Neural cell (in vitro differentiated cells): ENCODE measurements at regions not wholly inside any gene's neighbourhood (a gene's known extent, or its start where the extent isn't known, plus 50 kb on each side); places are given as distances from the start of the nearest gene placed in this dataset.
"Not testable (repeated sequence)": the region's sequence is repeated elsewhere in the genome, so short reads cannot be mapped to it uniquely, and the experiment has no call there.

Experiments used
- H2AFZ ChIP-seq: fragments of 200-600, 300-800 bp; sonication (generic), shearing (Covaris generic); 2 replicates; pipeline ENCODE4 v1.6.0; 2014; ENCODE audit warnings: low read depth, mild to moderate bottlenecking, antibody characterized with exemption, low read length, moderate library complexity
- H3F3A ChIP-seq: fragments of 200-600 bp; shearing (Covaris generic); 2 replicates; pipeline ENCODE4 v1.6.1; 2016; ENCODE audit warnings: mild to moderate bottlenecking, moderate library complexity, mixed read lengths, antibody characterized with exemption, low read length; ENCODE audit not compliant: insufficient read depth, poor library complexity, severe bottlenecking
- H3K27ac ChIP-seq: fragments of 200-600, 300-800 bp; sonication (generic), shearing (Covaris generic); 2 replicates; pipeline ENCODE4 v1.5.1; 2014; ENCODE audit warnings: mild to moderate bottlenecking, low read length, moderate library complexity
- H3K27me3 ChIP-seq: fragments of 300-800, 200-600 bp; sonication (generic), shearing (Covaris generic); 2 replicates; pipeline ENCODE4 v1.6.0; 2014; ENCODE audit warnings: mild to moderate bottlenecking, low read depth, low read length, moderate library complexity; ENCODE audit not compliant: insufficient read depth
- H3K36me3 ChIP-seq: fragments of 300-800, 200-600 bp; sonication (generic), shearing (Covaris generic); 2 replicates; pipeline ENCODE4 v1.5.1; 2014; ENCODE audit warnings: mild to moderate bottlenecking, antibody characterized with exemption, low read length, moderate library complexity; ENCODE audit not compliant: insufficient read depth
- H3K4me2 ChIP-seq: fragments of 300-800, 200-600 bp; sonication (generic), shearing (Covaris generic); 2 replicates; pipeline ENCODE4 v1.6.0; 2014; ENCODE audit warnings: mild to moderate bottlenecking, low read length
- H3K4me3 ChIP-seq: fragments of 300-800, 200-600 bp; sonication (generic), shearing (Covaris generic); 2 replicates; pipeline ENCODE4 v1.5.1; 2014; ENCODE audit warnings: mild to moderate bottlenecking, low read length, moderate library complexity
- H3K79me2 ChIP-seq: fragments of 200-600 bp; shearing (Covaris generic); replicated peaks from 2 replicates; pipeline ENCODE4 v1.6.0; 2014; ENCODE audit warnings: mild to moderate bottlenecking, low read length, moderate library complexity; ENCODE audit not compliant: insufficient read depth
- H3K9ac ChIP-seq: fragments of 300-800, 200-600 bp; sonication (generic), shearing (Covaris generic); 2 replicates; pipeline ENCODE4 v1.6.1; 2016; ENCODE audit warnings: mild to moderate bottlenecking, low read length, mixed read lengths
- H3K9me2 ChIP-seq: fragments of 200-600 bp; shearing (Covaris generic); 2 replicates; pipeline ENCODE4 v1.6.1; 2016; ENCODE audit warnings: mild to moderate bottlenecking, low read length, mixed read lengths; ENCODE audit not compliant: insufficient read depth
- H3K9me3 ChIP-seq: fragments of 200-600, 300-800 bp; sonication (generic), shearing (Covaris generic); 2 replicates; pipeline ENCODE4 v1.6.1; 2016; ENCODE audit warnings: mild to moderate bottlenecking, mixed run types, low read length, moderate library complexity, mixed read lengths
- H4K20me1 ChIP-seq: fragments of 200-600 bp; shearing (Covaris generic); 2 replicates; pipeline ENCODE4 v1.6.1; 2016; ENCODE audit warnings: mild to moderate bottlenecking, mixed run types; ENCODE audit not compliant: insufficient read depth
- EP300 ChIP-seq: fragments of 450-650 bp; conservative IDR thresholded peaks from 2 replicates; pipeline ENCODE4 v1.6.1; 2014; ENCODE audit warnings: antibody characterized with exemption, mild to moderate bottlenecking, moderate library complexity; ENCODE audit not compliant: poor library complexity, severe bottlenecking
- EZH2 ChIP-seq: fragments of 200-600, 300-800 bp; shearing (Covaris generic), sonication (generic); IDR thresholded peaks from 2 replicates; pipeline ENCODE4 v1.6.1; 2014; ENCODE audit warnings: antibody characterized with exemption, low read length, borderline replicate concordance, mild to moderate bottlenecking; ENCODE audit not compliant: insufficient read depth, poor library complexity, severe bottlenecking
- MXI1 ChIP-seq: fragments of 450-650 bp; conservative IDR thresholded peaks from 2 replicates; pipeline ENCODE4 v1.6.1; 2014; ENCODE audit warnings: antibody characterized with exemption, mild to moderate bottlenecking; ENCODE audit not compliant: poor library complexity, severe bottlenecking
- POLR2AphosphoS5 ChIP-seq: IDR thresholded peaks from 2 replicates; pipeline ENCODE4 v1.6.1; 2012
- RAD21 ChIP-seq: fragments of 450-650 bp; conservative IDR thresholded peaks from 2 replicates; pipeline ENCODE4 v1.6.1; 2014; ENCODE audit warnings: antibody characterized with exemption, mild to moderate bottlenecking, moderate library complexity
- SMC3 ChIP-seq: fragments of 450-650 bp; conservative IDR thresholded peaks from 2 replicates; pipeline ENCODE4 v1.6.1; 2014; ENCODE audit warnings: antibody characterized with exemption, mild to moderate bottlenecking, moderate library complexity; ENCODE audit not compliant: poor library complexity
- TAF1 ChIP-seq: IDR thresholded peaks from 2 replicates; pipeline ENCODE4 v1.6.1; 2012; ENCODE audit warnings: low read depth
- TF ChIP-seq, protein P1 (sequence below): IDR thresholded peaks from 2 replicates; pipeline ENCODE4 v1.6.1; 2012; ENCODE audit warnings: borderline replicate concordance
- TF ChIP-seq, protein P2 (sequence below): fragments of 450-650 bp; IDR thresholded peaks from 2 replicates; pipeline ENCODE4 v1.5.1; 2014; ENCODE audit warnings: antibody characterized with exemption, mild to moderate bottlenecking, moderate library complexity; ENCODE audit not compliant: poor library complexity, severe bottlenecking

GRCh38 chr4:67325791-67326190 lies 219.5 kb downstream of the CENPC start:
- H3K79me2 ChIP-seq, result no peaks in the 10 kb centered on the region

GRCh38 chr4:67320645-67321044 lies 224.7 kb downstream of the CENPC start:
- no peak overlapping the region for H2AFZ ChIP-seq
- no peak overlapping the region for H3K9ac ChIP-seq
- no peaks in the 10 kb centered on the region for H3K36me3 ChIP-seq
- TF ChIP-seq EZH2, result no peak
- TF ChIP-seq, protein P1, sequence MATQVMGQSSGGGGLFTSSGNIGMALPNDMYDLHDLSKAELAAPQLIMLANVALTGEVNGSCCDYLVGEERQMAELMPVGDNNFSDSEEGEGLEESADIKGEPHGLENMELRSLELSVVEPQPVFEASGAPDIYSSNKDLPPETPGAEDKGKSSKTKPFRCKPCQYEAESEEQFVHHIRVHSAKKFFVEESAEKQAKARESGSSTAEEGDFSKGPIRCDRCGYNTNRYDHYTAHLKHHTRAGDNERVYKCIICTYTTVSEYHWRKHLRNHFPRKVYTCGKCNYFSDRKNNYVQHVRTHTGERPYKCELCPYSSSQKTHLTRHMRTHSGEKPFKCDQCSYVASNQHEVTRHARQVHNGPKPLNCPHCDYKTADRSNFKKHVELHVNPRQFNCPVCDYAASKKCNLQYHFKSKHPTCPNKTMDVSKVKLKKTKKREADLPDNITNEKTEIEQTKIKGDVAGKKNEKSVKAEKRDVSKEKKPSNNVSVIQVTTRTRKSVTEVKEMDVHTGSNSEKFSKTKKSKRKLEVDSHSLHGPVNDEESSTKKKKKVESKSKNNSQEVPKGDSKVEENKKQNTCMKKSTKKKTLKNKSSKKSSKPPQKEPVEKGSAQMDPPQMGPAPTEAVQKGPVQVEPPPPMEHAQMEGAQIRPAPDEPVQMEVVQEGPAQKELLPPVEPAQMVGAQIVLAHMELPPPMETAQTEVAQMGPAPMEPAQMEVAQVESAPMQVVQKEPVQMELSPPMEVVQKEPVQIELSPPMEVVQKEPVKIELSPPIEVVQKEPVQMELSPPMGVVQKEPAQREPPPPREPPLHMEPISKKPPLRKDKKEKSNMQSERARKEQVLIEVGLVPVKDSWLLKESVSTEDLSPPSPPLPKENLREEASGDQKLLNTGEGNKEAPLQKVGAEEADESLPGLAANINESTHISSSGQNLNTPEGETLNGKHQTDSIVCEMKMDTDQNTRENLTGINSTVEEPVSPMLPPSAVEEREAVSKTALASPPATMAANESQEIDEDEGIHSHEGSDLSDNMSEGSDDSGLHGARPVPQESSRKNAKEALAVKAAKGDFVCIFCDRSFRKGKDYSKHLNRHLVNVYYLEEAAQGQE, result no peak
- no peak for TF ChIP-seq RAD21
- TF ChIP-seq SMC3, result no peak
- H3K27me3 ChIP-seq, result no peaks in the 10 kb centered on the region
- no peak overlapping the region for H3K4me2 ChIP-seq
- no peaks in the 10 kb centered on the region for H3K79me2 ChIP-seq
- no peak overlapping the region for H3K27ac ChIP-seq
- H3F3A ChIP-seq, result no peaks in the 10 kb centered on the region
- no peaks in the 10 kb centered on the region for H4K20me1 ChIP-seq
- no peaks in the 10 kb centered on the region for H3K9me2 ChIP-seq
- H3K4me3 ChIP-seq, result no peak overlapping the region
- H3K9me3 ChIP-seq, result no peaks in the 10 kb centered on the region

More at GRCh38 chr4:67325791-67326190, 219.5 kb downstream of the CENPC start:
- no peaks in the 10 kb centered on the region for H3K9me2 ChIP-seq
- H3K9ac ChIP-seq, result no peak overlapping the region
- no peaks in the 10 kb centered on the region for H3F3A ChIP-seq
- no peak overlapping the region for H2AFZ ChIP-seq
- H3K27me3 ChIP-seq, result no peaks in the 10 kb centered on the region
- peak overlapping the region; percentile 3 for H3K4me3 ChIP-seq
- H4K20me1 ChIP-seq, result no peaks in the 10 kb centered on the region
- H3K36me3 ChIP-seq, result no peaks in the 10 kb centered on the region
- no peak for TF ChIP-seq POLR2AphosphoS5
- TF ChIP-seq EZH2, result no peak
- no peak for TF ChIP-seq MXI1
- no peak for TF ChIP-seq EP300
- TF ChIP-seq SMC3, result no peak
- no peak for TF ChIP-seq RAD21
- TF ChIP-seq, protein P2, sequence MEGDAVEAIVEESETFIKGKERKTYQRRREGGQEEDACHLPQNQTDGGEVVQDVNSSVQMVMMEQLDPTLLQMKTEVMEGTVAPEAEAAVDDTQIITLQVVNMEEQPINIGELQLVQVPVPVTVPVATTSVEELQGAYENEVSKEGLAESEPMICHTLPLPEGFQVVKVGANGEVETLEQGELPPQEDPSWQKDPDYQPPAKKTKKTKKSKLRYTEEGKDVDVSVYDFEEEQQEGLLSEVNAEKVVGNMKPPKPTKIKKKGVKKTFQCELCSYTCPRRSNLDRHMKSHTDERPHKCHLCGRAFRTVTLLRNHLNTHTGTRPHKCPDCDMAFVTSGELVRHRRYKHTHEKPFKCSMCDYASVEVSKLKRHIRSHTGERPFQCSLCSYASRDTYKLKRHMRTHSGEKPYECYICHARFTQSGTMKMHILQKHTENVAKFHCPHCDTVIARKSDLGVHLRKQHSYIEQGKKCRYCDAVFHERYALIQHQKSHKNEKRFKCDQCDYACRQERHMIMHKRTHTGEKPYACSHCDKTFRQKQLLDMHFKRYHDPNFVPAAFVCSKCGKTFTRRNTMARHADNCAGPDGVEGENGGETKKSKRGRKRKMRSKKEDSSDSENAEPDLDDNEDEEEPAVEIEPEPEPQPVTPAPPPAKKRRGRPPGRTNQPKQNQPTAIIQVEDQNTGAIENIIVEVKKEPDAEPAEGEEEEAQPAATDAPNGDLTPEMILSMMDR, result no peak
- TF ChIP-seq, protein P1, result no peak
- TF ChIP-seq TAF1, result no peak
- H3K4me2 ChIP-seq, result no peak overlapping the region
- no peaks in the 10 kb centered on the region for H3K9me3 ChIP-seq
- peak overlapping the region; percentile 21 for H3K27ac ChIP-seq

DNA sequence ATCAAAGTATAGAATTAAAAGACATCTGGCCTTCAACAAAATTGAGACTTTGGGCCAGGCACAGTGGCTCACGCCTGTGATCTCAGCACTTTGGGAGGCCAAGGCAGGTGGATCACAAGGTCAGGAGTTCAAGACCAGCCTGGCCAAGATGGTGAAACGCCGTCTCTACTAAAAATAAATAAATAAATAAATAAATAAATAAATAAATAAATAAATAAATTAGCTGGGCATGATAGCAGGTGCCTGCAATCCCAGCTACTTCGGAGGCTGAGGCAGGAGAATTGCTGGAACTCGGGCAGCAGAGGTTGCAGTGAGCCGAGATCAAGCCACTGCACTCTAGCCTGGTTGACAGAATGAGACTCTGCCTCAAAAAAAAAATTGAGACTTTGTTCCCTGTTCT lies 225.7 kb downstream of the CENPC start:
- H3K27me3 ChIP-seq, H3K27ac ChIP-seq, H3K9ac ChIP-seq, H3K9me3 ChIP-seq, H2AFZ ChIP-seq, H3F3A ChIP-seq, H3K9me2 ChIP-seq, H3K4me2 ChIP-seq, H3K79me2 ChIP-seq, H3K36me3 ChIP-seq, H4K20me1 ChIP-seq, H3K4me3 ChIP-seq: not testable (repeated sequence)

GRCh38 chr4:67300497-67301185 lies 244.7 kb downstream of the CENPC start:
- not testable (repeated sequence) for H4K20me1 ChIP-seq, H3K9ac ChIP-seq, H3K9me2 ChIP-seq, H3K9me3 ChIP-seq, H2AFZ ChIP-seq, H3K36me3 ChIP-seq, H3K27me3 ChIP-seq, H3K4me3 ChIP-seq, H3K79me2 ChIP-seq, H3F3A ChIP-seq, H3K27ac ChIP-seq, H3K4me2 ChIP-seq
